Omental fat pad (tissue), 3 donors: ENCODE measurements at regions not wholly inside any gene's neighbourhood (a gene's known extent, or its start where the extent isn't known, plus 50 kb on each side); places are given as distances from the start of the nearest gene placed in this dataset.

ENCODE experiments used
- ATAC-seq: fragments of 150-250 bp; one replicate; pipeline ENCODE4 v1.9.1; 2016; ENCODE audit warnings: mild to moderate bottlenecking, moderate library complexity; ENCODE audit not compliant: low FRiP score
- DNase-seq: peaks from one replicate; pipeline ENCODE4 v3.0.0-alpha.2; 2019; ENCODE audit warnings: low spot score
- CTCF ChIP-seq, 3 donors: fragments of 450-650 bp; IDR thresholded peaks; one replicate each; pipeline ENCODE4 v1.5.1; 2016 to 2017; ENCODE audit warnings: antibody characterized with exemption in 3 of 3, mild to moderate bottlenecking in 3 of 3, moderate library complexity in 2 of 3

- DNase-seq = no peak
- TF ChIP-seq CTCF (IDR thresholded peaks at IDR 0.05) = no peak
- no peak for ATAC-seq
Observed at GRCh38 chr1:194807530-194808220, 1621.3 kb upstream of the B3GALT2 start.

DNA sequence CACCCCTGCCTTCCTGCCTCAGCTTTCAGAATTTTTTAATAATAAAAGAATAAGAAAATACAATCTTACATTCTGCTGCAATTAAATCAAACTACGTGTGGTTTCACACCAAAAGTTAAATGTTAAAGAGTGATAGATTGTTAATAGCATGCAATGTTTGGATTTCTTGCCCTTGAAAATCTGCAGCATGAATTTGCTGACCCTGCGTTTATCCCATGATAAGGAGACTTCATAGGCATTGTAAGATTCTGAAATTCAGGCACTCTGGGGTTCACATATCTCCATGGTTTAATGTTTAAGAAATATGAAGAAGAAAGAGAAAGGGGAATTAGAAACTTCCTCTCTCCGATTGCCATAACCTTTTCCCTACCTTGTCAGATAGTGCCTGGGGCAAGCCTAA lies 1616.2 kb upstream of the B3GALT2 start:
- no peak for DNase-seq
- no peak for TF ChIP-seq CTCF (IDR thresholded peaks at IDR 0.05)
- ATAC-seq = no peak

DNA sequence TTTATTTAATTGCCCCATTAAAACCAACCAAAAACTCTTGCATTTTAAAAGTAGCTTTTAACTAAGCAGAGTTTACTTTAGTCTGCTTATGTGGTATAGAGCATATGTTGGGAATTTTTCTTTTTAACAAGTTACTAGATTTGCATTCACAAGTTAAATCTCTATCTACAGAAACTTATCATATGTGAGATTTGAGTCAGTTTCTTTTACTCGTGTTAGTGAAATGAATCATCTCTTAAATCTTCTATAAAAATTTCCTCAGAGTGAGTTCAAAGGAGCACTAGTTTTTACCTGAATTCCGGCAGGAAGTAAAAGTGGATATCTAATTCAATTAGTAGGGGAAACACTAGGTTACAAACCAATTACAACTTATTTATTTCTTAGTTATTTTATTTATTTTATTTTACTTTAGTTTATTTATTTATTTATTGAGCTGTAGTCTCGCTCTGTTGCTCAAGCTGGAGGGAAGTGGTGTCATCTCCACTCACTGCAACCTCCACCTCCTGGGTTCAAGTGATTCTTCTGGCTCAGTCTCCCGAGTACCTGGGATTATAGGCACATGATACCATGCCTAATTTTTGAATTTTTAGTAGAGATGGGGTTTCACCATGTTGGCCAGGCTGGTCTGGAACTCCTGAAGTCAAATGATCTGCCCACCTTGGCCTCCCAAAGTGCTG lies 1609.6 kb upstream of the B3GALT2 start:
- no peak for TF ChIP-seq CTCF (IDR thresholded peaks at IDR 0.05)
- DNase-seq (no peak), ATAC-seq (no peak)

- no peak for DNase-seq
- ATAC-seq = no peak
- no peak for TF ChIP-seq CTCF (IDR thresholded peaks at IDR 0.05)
Observed at GRCh38 chr1:194787001-194787400, 1600.6 kb upstream of the B3GALT2 start.

GRCh38 chr1:194786027-194786426 lies 1599.6 kb upstream of the B3GALT2 start:
- no peak for TF ChIP-seq CTCF (IDR thresholded peaks at IDR 0.05)
- ATAC-seq = no peak
- DNase-seq = no peak

DNA sequence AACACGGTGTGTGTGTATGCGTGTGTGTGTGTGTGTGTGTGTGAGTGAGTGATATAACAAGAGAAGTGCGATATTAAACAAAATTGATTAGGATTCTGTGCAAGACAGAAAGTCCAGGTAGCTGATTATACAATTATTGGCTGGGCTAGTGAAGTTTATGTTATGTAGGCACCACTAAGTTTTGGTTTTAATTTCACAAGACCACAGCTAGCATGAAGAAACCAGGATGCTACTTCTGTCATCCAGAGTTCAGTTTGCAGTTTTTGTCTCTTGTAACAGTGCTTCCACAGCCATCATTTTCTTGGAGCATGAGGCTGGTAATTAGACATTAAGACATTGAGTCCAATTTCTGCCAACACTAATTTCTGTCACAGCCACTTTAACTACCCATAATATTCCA lies 1590.2 kb upstream of the B3GALT2 start:
- ATAC-seq (no peak), DNase-seq (no peak)
- no peak for TF ChIP-seq CTCF (IDR thresholded peaks at IDR 0.05)

DNA sequence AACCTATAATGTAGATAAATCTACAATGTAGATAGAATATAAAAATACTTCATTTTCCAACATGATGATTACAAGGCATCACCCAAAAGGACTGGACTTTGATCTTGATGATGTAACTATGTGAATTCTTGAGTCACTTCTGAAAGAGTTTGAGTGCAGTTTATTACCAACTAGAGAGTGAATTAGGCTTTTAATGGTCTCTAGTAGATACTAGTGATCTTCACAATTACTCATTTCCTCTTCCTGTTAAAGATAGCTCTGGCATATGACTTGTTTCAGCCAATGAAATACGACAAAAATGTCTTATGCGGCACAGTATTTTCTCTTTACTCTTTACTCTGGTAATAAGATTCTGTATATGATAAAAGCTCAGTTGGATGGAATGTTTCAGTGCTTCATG lies 1588.1 kb upstream of the B3GALT2 start:
- ATAC-seq (no peak), DNase-seq (no peak)
- no peak for TF ChIP-seq CTCF (IDR thresholded peaks at IDR 0.05)
